HEK293 (cell line): ENCODE measurements at regions not wholly inside any gene's neighbourhood (a gene's known extent, or its start where the extent isn't known, plus 50 kb on each side); places are given as distances from the start of the nearest gene placed in this dataset.

Experiments
- KLF9 ChIP-seq: fragments of 450-650 bp; formaldehyde crosslinking; IDR thresholded peaks from 2 replicates; pipeline ENCODE4 v1.5.1; 2016; ENCODE audit warnings: missing biosample characterization, missing genetic modification characterization, low read depth
- YY1 ChIP-seq: fragments of 450-650 bp; formaldehyde crosslinking; IDR thresholded peaks from 2 replicates; pipeline ENCODE4 v1.5.1; 2018; ENCODE audit warnings: missing biosample characterization, missing genetic modification characterization
- ZNF645 ChIP-seq: fragments of 450-650 bp; formaldehyde crosslinking; IDR thresholded peaks from 2 replicates; pipeline ENCODE4; 2016; ENCODE audit warnings: missing biosample characterization, missing genetic modification characterization

GRCh38 chr6:74222768-74223333 lies 526.8 kb downstream of the CD109 start:
- no peak for TF ChIP-seq KLF9 (tag by site-specific recombination)
- no peak for TF ChIP-seq YY1 (tag by site-specific recombination)
- TF ChIP-seq ZNF645 (tag by site-specific recombination) = no peak
